Stomach (tissue), 8 donors: ENCODE measurements at regions not wholly inside any gene's neighbourhood (a gene's known extent, or its start where the extent isn't known, plus 50 kb on each side); places are given as distances from the start of the nearest gene placed in this dataset.

Source experiments
- DNase-seq, 2 donors: peaks; one replicate each; pipeline versions ENCODE4 v3.0.0 to v3.0.0-alpha.2; 2013 to 2019
- H3K27ac ChIP-seq, 5 donors: fragments of 200-600 bp in 4 of 5; sonication (generic) in 4 of 5; one replicate each; pipeline ENCODE4 v1.5.1; 2013 to 2019; ENCODE audit warnings: mild to moderate bottlenecking in 1 of 5, moderate library complexity in 1 of 5
- H3K27me3 ChIP-seq, 3 donors: fragments of 200-600 bp; sonication (generic); one replicate each; pipeline ENCODE4 v1.5.1; 2017 to 2019; ENCODE audit warnings: mixed run types in 1 of 3
- H3K36me3 ChIP-seq, 4 donors: fragments of 200-600 bp; sonication (generic); 1 replicate in 3 of 4; 2 replicates in 1 of 4; pipeline ENCODE4 v1.5.1; 2016 to 2019
- H3K4me1 ChIP-seq, 4 donors: fragments of 200-600 bp; sonication (generic); one replicate each; pipeline ENCODE4 v1.5.1; 2016 to 2019
- H3K4me3 ChIP-seq, 4 donors: fragments of 200-600 bp; sonication (generic) in 3 of 4; one replicate each; pipeline ENCODE4 v1.5.1; 2016 to 2019; ENCODE audit warnings: mild to moderate bottlenecking in 1 of 4
- H3K9me3 ChIP-seq, 4 donors: fragments of 200-600 bp; sonication (generic); one replicate each; pipeline ENCODE4 v1.5.1; 2016 to 2019
- EP300 ChIP-seq: sonication (generic); formaldehyde crosslinking; IDR thresholded peaks from one replicate; pipeline ENCODE4 v1.6.1; 2017; ENCODE audit warnings: antibody characterized with exemption
- POLR2A ChIP-seq, 4 donors: fragments of 450-650 bp; IDR thresholded peaks; one replicate each; pipeline ENCODE4 v1.6.1; 2016; ENCODE audit warnings: antibody characterized with exemption in 4 of 4, control low read depth in 2 of 4, mild to moderate bottlenecking in 1 of 4, moderate library complexity in 1 of 4
- POLR2AphosphoS5 ChIP-seq, 3 donors: sonication (generic); formaldehyde crosslinking; IDR thresholded peaks; one replicate each; pipeline ENCODE4 v1.6.1; 2016; ENCODE audit warnings: antibody characterized with exemption in 3 of 3
- WGBS, 5 donors: extraction: QIAGEN DNeasy Blood & Tissue Kit in 3 of 5; methylation state at CpG; one replicate each; pipeline versions ENCODE4 v1.1.5 to v1.1.7; 2013 to 2018; 5-methylcytosine and 5-hydroxymethylcytosine counted together
- intact Hi-C: fragments of 100-400 bp; cut with DNase I; formaldehyde crosslinking; loops from one replicate; pipeline ENCODE4 v1.15.1; 2023; ENCODE audit warnings: low total_unique reads
- TF ChIP-seq, protein P1 (sequence below), 7 experiments: fragments of 450-650 bp in 4 of 7; fragments of 200-600 bp in 3 of 7; sonication (generic) in 3 of 7; IDR thresholded peaks; one replicate each; pipeline ENCODE4 v1.5.1; 2016 to 2019; ENCODE audit warnings: antibody characterized with exemption in 7 of 7, control low read depth in 2 of 7, mild to moderate bottlenecking in 1 of 7
- donor health status: healthy with polysubstance abuse.
- donor health status: Bipolar disorder and iron deficiency.
- donor health status: healthy.

DNA sequence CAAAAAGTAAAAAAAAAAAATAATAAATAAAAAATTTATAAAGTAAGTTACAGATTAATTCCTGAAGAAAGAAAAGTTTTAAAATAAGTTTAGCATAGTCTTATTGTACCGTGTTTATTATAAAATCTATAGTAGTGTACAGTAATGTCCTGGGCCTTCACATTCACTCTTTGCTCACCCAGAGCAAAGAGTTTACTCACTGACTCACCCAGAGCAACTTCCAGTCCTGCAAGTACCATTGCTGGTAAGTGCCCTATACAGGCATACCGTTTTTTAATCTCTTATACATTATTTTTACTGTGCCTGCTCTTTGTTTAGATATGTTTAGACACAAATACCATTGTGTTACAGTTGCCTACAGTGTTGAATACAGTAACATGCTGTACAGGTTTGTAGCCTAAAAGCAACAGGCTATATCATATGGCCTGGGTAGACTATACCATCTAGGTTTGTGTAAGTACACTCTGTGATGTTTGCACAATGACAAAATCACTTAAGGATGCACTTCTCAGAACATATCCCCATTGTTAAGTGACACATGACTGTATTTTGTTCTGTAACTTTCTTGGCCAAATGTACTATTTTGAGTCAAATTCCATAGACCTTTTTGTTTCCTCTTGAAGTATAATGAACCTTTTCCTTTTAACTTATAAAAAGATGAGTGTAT lies 199.0 kb upstream of the NUDT6 start:
- Histone ChIP-seq H3K27me3 (no peaks in the 10 kb centered on the region), H3K27ac (no peak overlapping the region), H3K4me3 (no peak overlapping the region), H3K9me3 (no peaks in the 10 kb centered on the region), H3K4me1 (peaks cover 0 to 6% (median 1%) of the 10 kb centered on the region in 4 donors), H3K36me3 (no peaks in the 10 kb centered on the region)
- intact Hi-C loops, result no loop called here
- peak in 1 of 2 donors; percentile 34 for DNase-seq
- TF ChIP-seq EP300, result no peak
- TF ChIP-seq POLR2A (IDR thresholded peaks at IDR 0.05), result no peak
- TF ChIP-seq POLR2AphosphoS5 (IDR thresholded peaks at IDR 0.05), result no peak
- TF ChIP-seq, protein P1, sequence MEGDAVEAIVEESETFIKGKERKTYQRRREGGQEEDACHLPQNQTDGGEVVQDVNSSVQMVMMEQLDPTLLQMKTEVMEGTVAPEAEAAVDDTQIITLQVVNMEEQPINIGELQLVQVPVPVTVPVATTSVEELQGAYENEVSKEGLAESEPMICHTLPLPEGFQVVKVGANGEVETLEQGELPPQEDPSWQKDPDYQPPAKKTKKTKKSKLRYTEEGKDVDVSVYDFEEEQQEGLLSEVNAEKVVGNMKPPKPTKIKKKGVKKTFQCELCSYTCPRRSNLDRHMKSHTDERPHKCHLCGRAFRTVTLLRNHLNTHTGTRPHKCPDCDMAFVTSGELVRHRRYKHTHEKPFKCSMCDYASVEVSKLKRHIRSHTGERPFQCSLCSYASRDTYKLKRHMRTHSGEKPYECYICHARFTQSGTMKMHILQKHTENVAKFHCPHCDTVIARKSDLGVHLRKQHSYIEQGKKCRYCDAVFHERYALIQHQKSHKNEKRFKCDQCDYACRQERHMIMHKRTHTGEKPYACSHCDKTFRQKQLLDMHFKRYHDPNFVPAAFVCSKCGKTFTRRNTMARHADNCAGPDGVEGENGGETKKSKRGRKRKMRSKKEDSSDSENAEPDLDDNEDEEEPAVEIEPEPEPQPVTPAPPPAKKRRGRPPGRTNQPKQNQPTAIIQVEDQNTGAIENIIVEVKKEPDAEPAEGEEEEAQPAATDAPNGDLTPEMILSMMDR (IDR thresholded peaks at IDR 0.05), result no peak
- WGBS, 5 donors, result 36 to 60% (median 46%) methylated on average over 2 of the region's 2 CpGs

DNA sequence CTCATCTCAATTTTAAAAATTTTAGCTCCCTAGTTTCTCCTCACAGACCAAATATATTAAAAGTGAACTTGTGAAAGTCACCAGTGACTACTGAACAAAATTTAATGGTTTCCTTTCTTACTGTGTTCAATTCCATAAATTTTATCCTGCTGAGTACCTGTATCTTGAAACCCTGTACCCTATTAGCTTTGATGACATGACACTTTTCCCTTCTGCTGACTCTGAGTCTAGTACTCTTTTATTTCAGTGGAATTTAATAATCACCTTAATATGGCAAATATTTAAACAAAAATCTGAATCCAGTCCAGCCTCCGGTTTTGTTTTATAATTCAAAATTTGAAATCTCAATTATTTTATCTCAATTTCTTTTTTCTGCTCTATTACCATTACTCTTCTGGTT lies 203.1 kb upstream of the NUDT6 start:
- H3K27me3 ChIP-seq, result no peaks in the 10 kb centered on the region
- TF ChIP-seq, protein P1 (IDR thresholded peaks at IDR 0.05), result no peak
- no peak for TF ChIP-seq POLR2AphosphoS5 (IDR thresholded peaks at IDR 0.05)
- no peaks in the 10 kb centered on the region for H3K36me3 ChIP-seq
- H3K9me3 ChIP-seq, result no peaks in the 10 kb centered on the region
- no peak for DNase-seq
- no peak overlapping the region for H3K27ac ChIP-seq
- peaks cover 0 to 7% (median 0%) of the 10 kb centered on the region in 4 donors for H3K4me1 ChIP-seq
- intact Hi-C loops, result no loop called here
- H3K4me3 ChIP-seq, result no peak overlapping the region
- 56 to 84% (median 75%) methylated on average over 1 of the region's 1 CpG for WGBS, 5 donors

DNA sequence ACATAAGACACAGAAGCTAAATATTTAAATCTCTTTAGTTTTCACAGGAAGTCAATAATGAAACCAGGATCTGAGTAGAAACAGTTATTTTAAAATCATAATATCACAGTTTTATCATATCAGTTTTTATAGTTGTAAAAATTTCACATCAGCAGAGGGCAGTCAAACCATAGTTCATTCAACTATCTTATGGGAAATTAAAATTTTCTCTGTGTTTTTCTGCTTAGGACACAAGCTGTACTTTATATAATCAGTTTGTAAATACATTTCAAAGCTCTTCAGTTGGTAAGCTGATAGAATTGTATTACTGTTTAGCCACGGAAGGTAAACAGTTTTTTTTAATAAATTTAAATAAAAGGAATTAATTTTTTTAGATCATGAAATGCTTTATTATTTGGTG lies 204.8 kb upstream of the NUDT6 start:
- Histone ChIP-seq H3K36me3 (no peaks in the 10 kb centered on the region), H3K9me3 (no peaks in the 10 kb centered on the region), H3K4me3 (no peak overlapping the region), H3K27ac (peak overlapping the region in 1 of 5 donors; percentile 2), H3K27me3 (no peaks in the 10 kb centered on the region), H3K4me1 (peaks cover 0 to 7% (median 0%) of the 10 kb centered on the region in 4 donors)
- intact Hi-C loops, result no loop called here
- TF ChIP-seq, protein P1 (IDR thresholded peaks at IDR 0.05), result peak in 2 of 7 experiments; percentile 7 to 37
- no peak for TF ChIP-seq POLR2AphosphoS5 (IDR thresholded peaks at IDR 0.05)
- TF ChIP-seq EP300, result no peak
- no peak for TF ChIP-seq POLR2A (IDR thresholded peaks at IDR 0.05)
- DNase-seq, result peak in 1 of 2 donors; percentile 56
- 24 to 58% (median 48%) methylated on average over 1 of the region's 1 CpG for WGBS, 5 donors

DNA sequence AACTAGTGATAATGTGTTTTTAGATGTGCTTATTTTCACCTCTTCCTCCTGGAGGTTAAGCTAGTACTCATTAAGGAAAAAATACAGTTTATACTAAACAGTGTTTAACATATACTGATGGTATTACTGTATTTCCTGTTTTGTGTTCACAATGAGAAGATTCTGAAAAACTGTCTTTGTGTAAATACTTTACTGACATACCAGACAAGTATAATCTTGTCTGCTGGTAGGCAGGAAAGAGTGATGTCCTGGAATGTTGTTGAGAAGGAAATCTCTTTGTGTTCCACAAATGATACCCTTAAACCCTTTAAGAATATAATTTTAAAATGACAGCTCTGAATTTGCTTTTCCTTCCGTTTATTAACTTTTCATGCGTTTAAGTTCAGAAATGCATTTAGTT lies 205.5 kb upstream of the NUDT6 start:
- Histone ChIP-seq H3K4me1 (peaks cover 0 to 7% (median 0%) of the 10 kb centered on the region in 4 donors), H3K36me3 (no peaks in the 10 kb centered on the region), H3K4me3 (no peak overlapping the region), H3K27ac (peak overlapping the region in 1 of 5 donors; percentile 2), H3K27me3 (no peaks in the 10 kb centered on the region), H3K9me3 (no peaks in the 10 kb centered on the region)
- intact Hi-C loops, result no loop called here
- TF ChIP-seq, protein P1 (IDR thresholded peaks at IDR 0.05), result no peak
- TF ChIP-seq EP300 (no peak), POLR2AphosphoS5 (IDR thresholded peaks at IDR 0.05) (no peak), POLR2A (IDR thresholded peaks at IDR 0.05) (no peak)
- 74 to 93% (median 83%) methylated on average over 2 of the region's 2 CpGs for WGBS, 5 donors
- DNase-seq, result no peak
